Thyroid gland (tissue), 4 donors: ENCODE measurements at regions not wholly inside any gene's neighbourhood (a gene's known extent, or its start where the extent isn't known, plus 50 kb on each side); places are given as distances from the start of the nearest gene placed in this dataset.

Experiments
- DNase-seq, 2 donors: peaks; one replicate each; pipeline ENCODE4 v3.0.0-alpha.2; 2019
- H3K27ac ChIP-seq, 3 donors: fragments of 200-600 bp; sonication (generic); 1 replicate in 2 of 3; 2 replicates in 1 of 3; pipeline ENCODE4 v1.5.1; 2016 to 2019; ENCODE audit warnings: mild to moderate bottlenecking in 1 of 3, moderate library complexity in 1 of 3
- H3K27me3 ChIP-seq: fragments of 200-600 bp; sonication (generic); one replicate; pipeline ENCODE4 v1.5.1; 2019
- H3K36me3 ChIP-seq, 2 donors: fragments of 200-600 bp; sonication (generic); one replicate each; pipeline ENCODE4 v1.5.1; 2016 to 2019
- H3K4me1 ChIP-seq, 2 donors: fragments of 200-600 bp; sonication (generic); one replicate each; pipeline ENCODE4 v1.5.1; 2017 to 2019
- H3K4me3 ChIP-seq, 3 donors: fragments of 200-600 bp; sonication (generic); replicated peaks in 1 of 3; 1 replicate in 2 of 3; 2 replicates in 1 of 3; pipeline ENCODE4 v1.5.1; 2016; ENCODE audit warnings: mild to moderate bottlenecking in 1 of 3
- H3K9me3 ChIP-seq: fragments of 200-600 bp; sonication (generic); one replicate; pipeline ENCODE4 v1.5.1; 2017
- CTCF ChIP-seq, 6 experiments: fragments of 200-600 bp in 3 of 6; fragments of 450-650 bp in 3 of 6; sonication (generic) in 3 of 6; IDR thresholded peaks; one replicate each; pipeline ENCODE4 v1.5.1; 2016 to 2019; ENCODE audit warnings: antibody characterized with exemption in 6 of 6, mild to moderate bottlenecking in 2 of 6, inconsistent platforms in 1 of 6, moderate library complexity in 1 of 6
- POLR2A ChIP-seq, 2 donors: fragments of 450-650 bp; IDR thresholded peaks; one replicate each; pipeline ENCODE4 v1.6.1; 2017; ENCODE audit warnings: antibody characterized with exemption in 2 of 2, mild to moderate bottlenecking in 2 of 2, moderate library complexity in 1 of 2
- WGBS, 2 donors: methylation state at CpG; one replicate each; pipeline ENCODE4 v1.1.5; 2017; 5-methylcytosine and 5-hydroxymethylcytosine counted together
- intact Hi-C: fragments of 100-400 bp; cut with DNase I; formaldehyde crosslinking; loops from one replicate; pipeline ENCODE4 v1.15.1; 2023

GRCh38 chr17:22510504-22510903 is 818.2 kb downstream of the KCNJ18 start:
- Histone ChIP-seq H3K4me1 (no peaks in the 10 kb centered on the region), H3K27ac (no peak overlapping the region), H3K4me3 (no peak overlapping the region), H3K36me3 (no peaks in the 10 kb centered on the region), H3K9me3 (no peaks in the 10 kb centered on the region), H3K27me3 (no peaks in the 10 kb centered on the region)
- DNase-seq: no peak
- WGBS, 2 donors: 61 to 62% methylated on average over 7 of the region's 7 CpGs
- no peak for TF ChIP-seq CTCF (IDR thresholded peaks at IDR 0.05)
- no peak for TF ChIP-seq POLR2A (IDR thresholded peaks at IDR 0.05)
- intact Hi-C loops: no loop called here

- Histone ChIP-seq H3K27ac (no peak overlapping the region), H3K4me1 (no peaks in the 10 kb centered on the region), H3K9me3 (no peaks in the 10 kb centered on the region), H3K27me3 (no peaks in the 10 kb centered on the region), H3K4me3 (no peak overlapping the region), H3K36me3 (no peaks in the 10 kb centered on the region)
- TF ChIP-seq CTCF (IDR thresholded peaks at IDR 0.05): no peak
- no peak for TF ChIP-seq POLR2A (IDR thresholded peaks at IDR 0.05)
- intact Hi-C loops: no loop called here
- WGBS, 2 donors: 53 to 57% methylated on average over 1 of the region's 1 CpG
- DNase-seq: no peak
Observed at GRCh38 chr17:22511431-22511830, 819.1 kb downstream of the KCNJ18 start.

GRCh38 chr17:22512057-22512456 is 819.7 kb downstream of the KCNJ18 start:
- no peak overlapping the region for H3K27ac ChIP-seq
- no peaks in the 10 kb centered on the region for H3K36me3 ChIP-seq
- no peak for DNase-seq
- H3K4me1 ChIP-seq: no peaks in the 10 kb centered on the region
- 60 to 62% methylated on average over 3 of the region's 3 CpGs for WGBS, 2 donors
- no peak overlapping the region for H3K4me3 ChIP-seq
- no peaks in the 10 kb centered on the region for H3K27me3 ChIP-seq
- no peaks in the 10 kb centered on the region for H3K9me3 ChIP-seq
- intact Hi-C loops: no loop called here
- no peak for TF ChIP-seq POLR2A (IDR thresholded peaks at IDR 0.05)
- TF ChIP-seq CTCF (IDR thresholded peaks at IDR 0.05): no peak

GRCh38 chr17:22512506-22512905 is 820.2 kb downstream of the KCNJ18 start:
- Histone ChIP-seq H3K4me1 (no peaks in the 10 kb centered on the region), H3K36me3 (no peaks in the 10 kb centered on the region), H3K27me3 (no peaks in the 10 kb centered on the region), H3K4me3 (no peak overlapping the region), H3K9me3 (no peaks in the 10 kb centered on the region), H3K27ac (no peak overlapping the region)
- DNase-seq: no peak
- WGBS, 2 donors: 85 to 86% methylated on average over 5 to 6 of the region's 6 CpGs
- no peak for TF ChIP-seq CTCF (IDR thresholded peaks at IDR 0.05)
- TF ChIP-seq POLR2A (IDR thresholded peaks at IDR 0.05): no peak
- intact Hi-C loops: no loop called here

- Histone ChIP-seq H3K4me3 (no peak overlapping the region), H3K9me3 (no peaks in the 10 kb centered on the region), H3K27ac (no peak overlapping the region), H3K27me3 (no peaks in the 10 kb centered on the region), H3K4me1 (no peaks in the 10 kb centered on the region), H3K36me3 (no peaks in the 10 kb centered on the region)
- DNase-seq: no peak
- 73 to 80% methylated on average over 19 to 21 of the region's 21 CpGs for WGBS, 2 donors
- TF ChIP-seq POLR2A (IDR thresholded peaks at IDR 0.05) (no peak), CTCF (IDR thresholded peaks at IDR 0.05) (no peak)
- intact Hi-C loops: no loop called here
Observed at GRCh38 chr17:22512997-22513538, 820.7 kb downstream of the KCNJ18 start.
